Loucy (cell line): ENCODE measurements at regions not wholly inside any gene's neighbourhood (a gene's known extent, or its start where the extent isn't known, plus 50 kb on each side); places are given as distances from the start of the nearest gene placed in this dataset.

Experiments used
- H2AFZ ChIP-seq: fragments of 200-600 bp; sonication (generic); 2 replicates; pipeline ENCODE4 v1.6.0; 2016; ENCODE audit warnings: antibody characterized with exemption, mild to moderate bottlenecking, low read length, moderate library complexity
- H3F3A ChIP-seq: fragments of 200-600 bp; 2 replicates; pipeline ENCODE4 v1.6.0; 2016; ENCODE audit warnings: antibody characterized with exemption, low read depth, mild to moderate bottlenecking
- H3K27me3 ChIP-seq: fragments of 200-600 bp; sonication (generic); 2 replicates; pipeline ENCODE4 v1.6.1; 2014; ENCODE audit warnings: low read length, mild to moderate bottlenecking; ENCODE audit not compliant: insufficient read depth, poor library complexity, severe bottlenecking
- H3K36me3 ChIP-seq: fragments of 200-600 bp; sonication (generic); 2 replicates; pipeline ENCODE4 v1.6.1; 2016; ENCODE audit warnings: low read length; ENCODE audit not compliant: insufficient read depth
- H3K4me1 ChIP-seq: fragments of 200-600 bp; sonication (generic); 2 replicates; pipeline ENCODE4 v1.5.1; 2014; ENCODE audit warnings: low read length, mild to moderate bottlenecking; ENCODE audit not compliant: insufficient read depth, poor library complexity, severe bottlenecking
- H3K4me2 ChIP-seq: fragments of 200-600 bp; sonication (generic); 2 replicates; pipeline ENCODE4 v1.6.0; 2014; ENCODE audit warnings: antibody characterized with exemption, low read length, low read depth, mild to moderate bottlenecking; ENCODE audit not compliant: poor library complexity, severe bottlenecking
- H3K4me3 ChIP-seq: fragments of 200-600 bp; sonication (generic); 2 replicates; pipeline ENCODE4 v1.5.1; 2014; ENCODE audit warnings: low read length, mild to moderate bottlenecking, mixed read lengths; ENCODE audit not compliant: poor library complexity, severe bottlenecking
- H3K79me2 ChIP-seq: fragments of 200-600 bp; sonication (generic); 2 replicates; pipeline ENCODE4 v1.6.1; 2014; ENCODE audit warnings: low read length; ENCODE audit not compliant: insufficient read depth
- H3K9ac ChIP-seq: fragments of 200-600 bp; sonication (generic); 2 replicates; pipeline ENCODE4 v1.6.0; 2014; ENCODE audit warnings: mild to moderate bottlenecking, low read depth, low read length, moderate library complexity; ENCODE audit not compliant: poor library complexity, severe bottlenecking
- H3K9me2 ChIP-seq: fragments of 200-600 bp; sonication (generic); replicated peaks from 2 replicates; pipeline ENCODE4 v1.6.1; 2016; ENCODE audit warnings: low read depth, low read length, mixed read lengths
- H3K9me3 ChIP-seq: fragments of 200-600 bp; sonication (generic); 2 replicates; pipeline ENCODE4 v1.6.1; 2014; ENCODE audit warnings: mild to moderate bottlenecking, antibody characterized with exemption, low read length, low read depth; ENCODE audit not compliant: insufficient read depth
- H4K20me1 ChIP-seq: fragments of 200-600 bp; sonication (generic); 2 replicates; pipeline ENCODE4 v1.6.0; 2014; ENCODE audit warnings: antibody characterized with exemption, low read length, mild to moderate bottlenecking; ENCODE audit not compliant: insufficient read depth, poor library complexity, severe bottlenecking
- CTCF ChIP-seq: fragments of 200-600 bp; sonication (generic); conservative IDR thresholded peaks from 2 replicates; pipeline ENCODE4 v1.5.1; 2014; ENCODE audit warnings: mild to moderate bottlenecking, antibody characterized with exemption, low read length
- EZH2phosphoT487 ChIP-seq: fragments of 200-600 bp; IDR thresholded peaks from 2 replicates; pipeline ENCODE4 v1.6.1; 2018; ENCODE audit warnings: antibody characterized with exemption, mild to moderate bottlenecking, moderate library complexity, borderline replicate concordance

GRCh38 chr5:99334936-99335335 is 406.1 kb upstream of the CHD1 start:
- TF ChIP-seq CTCF = no peak
- no peak for TF ChIP-seq EZH2phosphoT487
- Histone ChIP-seq H4K20me1 (no peaks in the 10 kb centered on the region), H3K79me2 (no peaks in the 10 kb centered on the region), H3K36me3 (no peaks in the 10 kb centered on the region), H3K4me1 (no peaks in the 10 kb centered on the region), H3F3A (no peaks in the 10 kb centered on the region), H3K27me3 (no peaks in the 10 kb centered on the region), H3K9me2 (no peaks in the 10 kb centered on the region), H3K4me2 (no peak overlapping the region), H3K9me3 (no peaks in the 10 kb centered on the region), H3K9ac (no peak overlapping the region), H3K4me3 (no peak overlapping the region), H2AFZ (no peak overlapping the region)

DNA sequence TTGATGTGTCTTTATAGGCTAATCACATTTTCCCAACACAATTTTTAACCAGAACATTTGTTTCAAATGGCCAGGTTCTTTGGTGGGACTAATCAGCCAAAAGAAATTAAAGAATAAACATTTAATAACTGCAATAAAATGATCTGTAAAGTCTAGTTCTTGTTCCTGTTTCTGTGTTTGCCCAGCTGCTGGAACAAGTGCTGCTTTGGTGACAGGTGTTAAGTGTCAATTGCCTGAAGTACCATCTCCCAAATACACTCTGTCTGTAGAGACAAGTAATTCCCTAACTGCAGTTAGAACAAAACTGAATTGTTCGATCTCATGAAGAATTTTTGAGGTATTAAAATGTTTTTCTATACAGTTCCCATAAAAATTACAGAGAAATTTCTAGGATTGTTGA is 402.3 kb upstream of the CHD1 start:
- TF ChIP-seq EZH2phosphoT487 (no peak), CTCF (no peak)
- Histone ChIP-seq H2AFZ (no peak overlapping the region), H4K20me1 (no peaks in the 10 kb centered on the region), H3K79me2 (no peaks in the 10 kb centered on the region), H3K4me1 (no peaks in the 10 kb centered on the region), H3K9me2 (no peaks in the 10 kb centered on the region), H3K4me3 (no peak overlapping the region), H3K36me3 (no peaks in the 10 kb centered on the region), H3F3A (no peaks in the 10 kb centered on the region), H3K4me2 (no peak overlapping the region), H3K9ac (no peak overlapping the region), H3K27me3 (no peaks in the 10 kb centered on the region), H3K9me3 (no peaks in the 10 kb centered on the region)

DNA sequence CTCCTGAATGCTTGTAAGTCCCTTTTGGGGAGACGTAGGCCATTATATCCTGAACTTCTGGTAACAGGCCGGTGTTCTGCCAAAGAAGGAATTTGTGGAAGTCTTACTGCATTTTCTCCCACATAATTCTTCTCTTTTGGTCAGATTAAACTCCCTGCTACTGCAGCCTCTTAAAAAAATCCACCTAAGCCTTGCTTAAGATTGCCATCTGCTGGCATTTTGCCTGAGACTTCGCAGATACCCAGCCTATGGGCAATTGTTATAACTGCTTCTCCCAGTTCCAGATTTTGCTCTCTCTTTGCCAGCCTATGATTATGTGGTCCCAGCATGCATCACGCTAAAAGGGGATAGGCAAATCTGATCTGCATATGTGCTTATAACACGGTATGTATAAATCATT is 391.6 kb upstream of the CHD1 start:
- H3K79me2 ChIP-seq = no peaks in the 10 kb centered on the region
- no peaks in the 10 kb centered on the region for H3K27me3 ChIP-seq
- H3F3A ChIP-seq = no peaks in the 10 kb centered on the region
- no peak for TF ChIP-seq EZH2phosphoT487
- peak; percentile 42 for TF ChIP-seq CTCF
- no peaks in the 10 kb centered on the region for H3K9me3 ChIP-seq
- H3K36me3 ChIP-seq = no peaks in the 10 kb centered on the region
- no peaks in the 10 kb centered on the region for H3K9me2 ChIP-seq
- no peak overlapping the region for H2AFZ ChIP-seq
- H3K9ac ChIP-seq = no peak overlapping the region
- no peak overlapping the region for H3K4me2 ChIP-seq
- H3K4me1 ChIP-seq = peaks cover 6% of the 10 kb centered on the region
- no peaks in the 10 kb centered on the region for H4K20me1 ChIP-seq
- no peak overlapping the region for H3K4me3 ChIP-seq
